ENCODE measurements at regions not wholly inside any gene's neighbourhood (a gene's known extent, or its start where the extent isn't known, plus 50 kb on each side); places are given as distances from the start of the nearest gene placed in this dataset.

DNA sequence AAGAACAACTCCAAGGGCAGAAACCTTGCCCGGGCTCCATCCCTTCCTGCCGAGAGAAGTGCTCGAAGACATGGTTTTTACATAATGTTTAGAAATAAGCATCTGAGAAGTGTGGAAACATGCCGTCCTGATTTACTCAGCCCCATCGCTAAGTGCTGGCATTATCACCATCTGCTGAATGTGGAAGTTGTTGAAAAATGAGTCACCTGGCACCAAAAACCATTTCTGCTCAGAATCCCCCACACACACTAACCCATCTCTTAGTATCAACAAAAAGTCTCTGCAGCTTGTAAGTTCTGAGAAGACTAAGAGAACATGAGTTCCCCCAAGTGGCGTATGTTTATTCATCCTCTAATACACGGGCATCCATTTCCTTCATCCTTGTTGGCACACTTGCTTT lies 51.0 kb upstream of the ARL8B start:
- no peak for DNase-seq

GRCh38 chr3:5072100-5072816 lies 49.8 kb upstream of the ARL8B start:
- DNase-seq, result no peak

Measured in NCI-H446 (cell line).